Uterus (tissue), 2 donors: ENCODE measurements at regions not wholly inside any gene's neighbourhood (a gene's known extent, or its start where the extent isn't known, plus 50 kb on each side); places are given as distances from the start of the nearest gene placed in this dataset.

Source experiments
- POLR2A ChIP-seq, 2 donors: fragments of 450-650 bp; IDR thresholded peaks; one replicate each; pipeline ENCODE4 v1.6.1; 2016; ENCODE audit warnings: antibody characterized with exemption in 2 of 2, mild to moderate bottlenecking in 1 of 2, moderate library complexity in 1 of 2
- TF ChIP-seq, protein P1 (sequence below), 4 experiments: fragments of 200-600 bp in 2 of 4; fragments of 450-650 bp in 2 of 4; sonication (generic) in 2 of 4; IDR thresholded peaks; one replicate each; pipeline ENCODE4 v1.5.1; 2016 to 2019; ENCODE audit warnings: antibody characterized with exemption in 4 of 4, mild to moderate bottlenecking in 2 of 4, moderate library complexity in 1 of 4

DNA sequence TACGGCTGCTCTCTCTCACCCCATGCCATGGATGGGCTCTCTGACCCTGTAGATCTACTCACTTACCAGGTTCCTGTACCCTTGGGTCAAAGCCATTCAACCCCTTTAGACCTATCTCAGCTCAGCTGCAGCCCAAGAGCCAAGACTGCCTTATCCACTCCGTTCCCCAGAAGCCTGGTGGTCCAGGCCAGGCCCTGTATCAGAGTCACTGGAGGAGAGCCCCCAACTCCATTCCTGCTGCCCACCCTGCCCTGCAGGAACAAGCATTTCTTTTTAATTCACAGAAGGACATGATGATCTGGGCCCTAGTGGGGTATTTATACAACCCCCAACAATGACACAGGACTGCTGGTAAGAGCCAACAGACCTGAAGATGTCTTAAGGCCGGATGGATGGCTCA is 76.8 kb downstream of the AIPL1 start:
- TF ChIP-seq, protein P1, sequence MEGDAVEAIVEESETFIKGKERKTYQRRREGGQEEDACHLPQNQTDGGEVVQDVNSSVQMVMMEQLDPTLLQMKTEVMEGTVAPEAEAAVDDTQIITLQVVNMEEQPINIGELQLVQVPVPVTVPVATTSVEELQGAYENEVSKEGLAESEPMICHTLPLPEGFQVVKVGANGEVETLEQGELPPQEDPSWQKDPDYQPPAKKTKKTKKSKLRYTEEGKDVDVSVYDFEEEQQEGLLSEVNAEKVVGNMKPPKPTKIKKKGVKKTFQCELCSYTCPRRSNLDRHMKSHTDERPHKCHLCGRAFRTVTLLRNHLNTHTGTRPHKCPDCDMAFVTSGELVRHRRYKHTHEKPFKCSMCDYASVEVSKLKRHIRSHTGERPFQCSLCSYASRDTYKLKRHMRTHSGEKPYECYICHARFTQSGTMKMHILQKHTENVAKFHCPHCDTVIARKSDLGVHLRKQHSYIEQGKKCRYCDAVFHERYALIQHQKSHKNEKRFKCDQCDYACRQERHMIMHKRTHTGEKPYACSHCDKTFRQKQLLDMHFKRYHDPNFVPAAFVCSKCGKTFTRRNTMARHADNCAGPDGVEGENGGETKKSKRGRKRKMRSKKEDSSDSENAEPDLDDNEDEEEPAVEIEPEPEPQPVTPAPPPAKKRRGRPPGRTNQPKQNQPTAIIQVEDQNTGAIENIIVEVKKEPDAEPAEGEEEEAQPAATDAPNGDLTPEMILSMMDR (IDR thresholded peaks at IDR 0.05) = no peak
- TF ChIP-seq POLR2A (IDR thresholded peaks at IDR 0.05) = no peak
